Fibroblast of the aortic adventitia (primary cell): ENCODE measurements at regions not wholly inside any gene's neighbourhood (a gene's known extent, or its start where the extent isn't known, plus 50 kb on each side); places are given as distances from the start of the nearest gene placed in this dataset.

Experiments
- DNase-seq: peaks from one replicate; pipeline ENCODE4 v3.0.0-alpha.2; 2010; ENCODE audit warnings: low read depth
- H3K4me3 ChIP-seq: 2 replicates; pipeline ENCODE4 v1.5.1; 2011; ENCODE audit warnings: low read depth, mild to moderate bottlenecking, control low read depth, low read length, moderate library complexity
- TF ChIP-seq, protein P1 (sequence below): IDR thresholded peaks from 2 replicates; pipeline ENCODE4 v1.5.1; 2011; ENCODE audit warnings: mild to moderate bottlenecking, low read length, control low read depth, inconsistent platforms; ENCODE audit not compliant: insufficient read depth

DNA sequence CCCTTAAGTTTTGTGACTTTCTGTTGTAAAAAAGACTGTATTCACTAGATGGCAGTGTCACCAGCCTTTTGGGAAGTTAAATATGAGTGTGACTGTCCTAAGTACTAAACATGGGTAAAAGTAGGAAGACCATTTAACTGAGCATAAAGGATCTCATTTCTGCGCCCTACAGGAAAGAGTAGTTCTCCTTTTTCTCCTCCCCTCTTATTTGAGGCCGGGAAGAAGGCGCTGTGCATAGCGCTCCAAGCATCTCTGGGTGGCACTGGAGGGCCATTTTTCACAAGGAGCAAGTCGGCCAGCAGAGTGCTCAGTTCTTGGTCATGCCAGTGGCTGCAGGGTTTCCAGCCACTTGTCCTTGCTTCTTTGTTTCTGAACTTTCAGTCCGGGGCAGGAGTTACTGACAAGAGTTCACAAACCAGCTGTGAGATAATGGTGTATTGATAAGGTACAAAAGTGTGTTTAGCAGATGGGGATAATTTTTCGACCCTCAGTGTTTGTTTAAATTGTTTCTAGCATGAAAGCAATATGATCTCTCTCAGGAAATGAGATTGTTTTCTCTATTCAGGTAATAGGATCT, 227.6 kb upstream of the DMRT1 start:
- H3K4me3 ChIP-seq: no peak overlapping the region
- DNase-seq: peak; percentile 93
- TF ChIP-seq, protein P1, sequence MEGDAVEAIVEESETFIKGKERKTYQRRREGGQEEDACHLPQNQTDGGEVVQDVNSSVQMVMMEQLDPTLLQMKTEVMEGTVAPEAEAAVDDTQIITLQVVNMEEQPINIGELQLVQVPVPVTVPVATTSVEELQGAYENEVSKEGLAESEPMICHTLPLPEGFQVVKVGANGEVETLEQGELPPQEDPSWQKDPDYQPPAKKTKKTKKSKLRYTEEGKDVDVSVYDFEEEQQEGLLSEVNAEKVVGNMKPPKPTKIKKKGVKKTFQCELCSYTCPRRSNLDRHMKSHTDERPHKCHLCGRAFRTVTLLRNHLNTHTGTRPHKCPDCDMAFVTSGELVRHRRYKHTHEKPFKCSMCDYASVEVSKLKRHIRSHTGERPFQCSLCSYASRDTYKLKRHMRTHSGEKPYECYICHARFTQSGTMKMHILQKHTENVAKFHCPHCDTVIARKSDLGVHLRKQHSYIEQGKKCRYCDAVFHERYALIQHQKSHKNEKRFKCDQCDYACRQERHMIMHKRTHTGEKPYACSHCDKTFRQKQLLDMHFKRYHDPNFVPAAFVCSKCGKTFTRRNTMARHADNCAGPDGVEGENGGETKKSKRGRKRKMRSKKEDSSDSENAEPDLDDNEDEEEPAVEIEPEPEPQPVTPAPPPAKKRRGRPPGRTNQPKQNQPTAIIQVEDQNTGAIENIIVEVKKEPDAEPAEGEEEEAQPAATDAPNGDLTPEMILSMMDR: peak; percentile 91

DNA sequence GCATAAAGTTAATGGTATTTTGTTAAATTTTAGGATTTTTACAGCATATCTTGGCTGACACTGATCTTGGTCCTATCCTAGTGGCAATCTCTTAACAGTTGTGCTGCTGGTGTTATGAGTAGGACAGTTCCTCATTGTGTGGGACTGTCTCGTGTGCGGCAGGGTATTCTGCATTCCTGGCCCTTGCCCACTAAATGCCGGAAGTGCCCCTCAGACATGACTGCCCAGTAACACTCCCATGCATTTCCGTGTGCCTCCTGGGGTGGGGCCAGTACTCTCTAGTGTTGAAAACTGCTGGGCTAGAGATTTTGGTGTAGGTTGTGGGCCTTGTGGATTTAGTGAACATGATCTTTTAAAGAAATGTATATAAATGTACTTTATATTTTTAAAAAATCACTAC, 227.1 kb upstream of the DMRT1 start:
- no peak overlapping the region for H3K4me3 ChIP-seq
- TF ChIP-seq, protein P1: no peak
- no peak for DNase-seq

DNA sequence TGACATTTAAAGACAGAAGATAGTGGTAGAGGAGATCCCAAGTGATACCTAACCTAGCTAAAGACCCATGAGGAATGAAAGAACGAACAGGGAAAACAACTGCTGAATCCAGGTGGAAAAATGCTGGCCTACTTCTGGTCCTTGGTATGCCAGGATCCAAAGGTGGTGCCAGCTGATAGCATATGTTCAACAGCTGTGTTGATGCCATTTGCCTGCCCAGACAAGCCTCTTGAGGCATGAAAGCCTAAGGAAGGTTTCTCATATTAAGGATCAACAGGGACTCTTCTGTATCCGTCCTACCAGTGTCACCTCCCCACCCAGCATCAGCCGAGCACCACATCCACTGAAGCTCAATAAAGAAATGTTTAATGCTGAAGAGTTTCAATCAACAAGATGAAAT, 225.7 kb upstream of the DMRT1 start:
- no peak overlapping the region for H3K4me3 ChIP-seq
- TF ChIP-seq, protein P1: no peak
- DNase-seq: no peak

DNA sequence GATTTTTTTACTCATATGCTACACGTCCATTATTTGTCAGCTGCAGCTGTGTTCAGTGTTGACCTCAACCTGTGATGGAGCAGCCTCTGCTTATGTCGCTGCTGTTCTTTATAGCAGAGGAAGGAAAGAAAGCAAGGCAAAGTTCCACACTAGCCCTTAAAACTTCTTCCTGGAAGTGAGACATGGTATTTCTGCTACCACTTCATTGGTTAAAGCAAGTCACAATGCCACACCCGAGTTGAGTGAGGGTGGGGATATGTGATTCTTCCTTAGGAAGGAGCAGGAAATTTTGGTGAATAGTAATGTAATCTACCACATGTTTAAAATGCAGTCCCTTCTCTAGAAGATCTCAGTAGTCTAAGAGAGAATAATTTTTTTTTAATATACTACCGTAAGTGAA, 224.8 kb upstream of the DMRT1 start:
- no peak for DNase-seq
- TF ChIP-seq, protein P1: no peak
- no peak overlapping the region for H3K4me3 ChIP-seq

DNA sequence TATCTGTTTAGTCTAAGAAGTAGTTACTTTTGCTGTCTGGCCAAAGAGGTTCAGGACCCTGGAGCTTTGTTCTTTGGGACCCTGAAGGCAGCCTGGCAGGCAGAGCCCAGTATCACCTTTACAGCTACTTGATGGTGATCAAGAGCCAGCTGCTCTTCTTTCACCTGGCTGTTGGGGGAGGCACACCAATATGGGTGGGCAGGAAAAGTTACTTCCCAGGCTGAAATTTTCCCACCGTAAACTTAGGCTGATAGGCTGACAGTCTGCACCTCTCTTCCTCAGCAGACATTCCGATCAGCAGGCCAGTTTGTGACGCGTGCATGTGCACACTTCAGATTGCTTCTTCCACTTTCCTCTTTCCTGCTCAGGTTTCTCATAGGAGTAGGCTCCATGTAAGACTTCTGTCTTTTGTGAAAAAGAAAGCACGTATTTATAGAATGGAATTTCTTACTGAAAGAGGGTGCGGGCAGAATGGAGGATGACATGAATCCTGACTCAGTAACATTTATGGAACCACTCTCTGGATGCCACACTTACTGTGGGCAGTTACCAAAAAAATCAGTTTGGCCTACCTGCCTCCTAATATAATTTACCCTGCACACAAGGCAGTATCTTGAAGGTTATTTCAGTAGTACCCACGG, 223.9 kb upstream of the DMRT1 start:
- TF ChIP-seq, protein P1: no peak
- H3K4me3 ChIP-seq: no peak overlapping the region
- DNase-seq: peak; percentile 23

DNA sequence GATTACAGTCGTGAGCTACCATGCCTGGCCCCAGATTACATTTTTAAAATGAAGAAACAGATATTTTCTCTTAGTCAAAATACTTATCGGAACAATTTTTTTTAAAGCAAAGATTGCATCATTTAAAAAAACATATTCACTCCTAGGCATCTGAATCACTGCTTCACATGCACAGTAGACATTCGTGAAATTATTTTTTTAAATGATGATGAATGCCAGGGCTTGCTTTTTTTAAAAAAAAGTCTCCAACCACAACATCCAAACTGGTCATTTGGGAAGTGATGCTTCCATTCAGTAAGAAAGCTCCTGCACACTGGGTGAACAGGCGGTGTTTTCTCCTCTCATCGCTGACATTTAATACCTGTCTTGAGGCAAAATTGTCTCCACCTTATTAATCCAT, 223.0 kb upstream of the DMRT1 start:
- TF ChIP-seq, protein P1: no peak
- DNase-seq: peak; percentile 89
- no peak overlapping the region for H3K4me3 ChIP-seq
